ENCODE measurements at regions not wholly inside any gene's neighbourhood (a gene's known extent, or its start where the extent isn't known, plus 50 kb on each side); places are given as distances from the start of the nearest gene placed in this dataset.

GRCh38 chr20:39576771-39577170, 614.6 kb downstream of the DHX35 start:
- peak; percentile 5 for DNase-seq (ENCODE audit: low read depth)

DNA sequence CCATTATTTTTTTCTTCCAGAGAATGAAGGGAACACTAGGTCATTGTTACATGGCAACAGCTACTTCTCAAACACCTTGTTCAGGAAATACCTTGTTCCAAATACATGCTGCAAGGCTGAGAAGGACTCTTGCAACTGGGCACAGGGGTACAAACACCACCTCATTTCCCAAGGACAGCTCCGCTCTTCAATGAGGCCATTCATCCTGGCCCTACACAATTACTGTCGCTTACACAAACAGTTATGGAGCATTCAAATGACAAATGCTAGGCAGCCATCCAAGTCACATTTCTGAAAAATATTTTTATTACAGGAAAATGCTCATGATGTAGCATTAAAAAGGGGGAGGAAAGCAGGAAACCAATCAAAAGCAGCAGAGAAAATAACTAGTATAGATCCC, 611.9 kb downstream of the DHX35 start:
- no peak for DNase-seq (ENCODE audit: low read depth)

DNA sequence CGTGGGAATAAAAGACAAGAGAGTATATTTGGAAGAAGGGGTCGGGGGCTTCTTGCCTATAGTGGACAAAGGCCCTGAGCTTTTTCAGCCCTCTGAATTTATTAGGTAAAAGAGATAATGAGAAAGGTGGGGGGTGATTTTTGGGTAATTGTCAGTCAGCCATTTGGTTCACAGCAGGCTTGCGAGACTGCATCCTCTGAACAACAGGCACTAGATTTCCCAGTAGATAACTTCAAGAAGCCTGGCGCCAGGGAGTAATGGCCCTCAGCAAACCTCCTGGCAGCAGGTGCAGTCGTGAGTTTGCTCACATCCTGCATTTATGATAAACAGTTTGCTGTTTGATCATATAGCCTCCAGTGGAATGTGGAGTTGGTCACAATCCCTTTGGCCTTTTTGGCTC, 609.0 kb downstream of the DHX35 start:
- DNase-seq (ENCODE audit: low read depth), result no peak

DNA sequence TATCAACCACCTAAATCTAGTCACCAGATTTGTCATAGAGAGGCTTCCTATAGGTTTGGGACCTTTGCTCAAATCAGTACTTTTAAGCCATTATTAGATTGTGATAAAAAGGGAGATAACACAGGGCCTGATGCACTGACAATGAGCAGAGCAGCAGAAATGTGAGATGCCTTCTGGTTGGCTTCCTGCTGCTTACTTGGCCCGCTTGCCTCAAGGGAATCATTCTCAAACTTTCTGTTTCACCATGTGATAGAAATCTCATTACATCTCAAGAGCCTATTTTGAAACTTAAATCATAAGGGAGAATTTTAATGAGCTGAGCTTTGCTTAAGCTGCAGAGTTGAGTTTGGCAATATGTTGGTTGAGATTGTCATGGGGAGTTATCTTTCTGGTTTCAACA, 606.0 kb downstream of the DHX35 start:
- DNase-seq (ENCODE audit: low read depth), result no peak

- DNase-seq (ENCODE audit: low read depth), result no peak
Measured at GRCh38 chr20:39563349-39563748, 601.2 kb downstream of the DHX35 start.

DNA sequence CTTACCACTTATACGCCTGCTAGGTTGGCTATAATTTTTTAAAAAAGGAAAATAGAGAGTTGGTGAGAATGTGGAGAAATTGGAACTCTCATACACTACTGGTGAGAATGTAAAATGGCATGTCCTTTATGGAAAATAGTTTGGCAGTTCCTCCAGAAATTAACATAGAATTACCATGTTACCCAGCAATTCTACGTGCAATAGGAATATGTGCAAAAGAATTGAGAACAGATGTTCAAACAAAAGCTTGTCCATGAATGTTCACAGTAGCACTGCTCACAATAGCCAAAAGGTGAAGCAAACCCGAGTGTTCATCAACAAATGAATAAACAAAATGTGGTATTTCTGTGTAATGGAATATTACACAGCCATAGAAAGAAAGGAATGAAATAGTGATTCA, 592.2 kb downstream of the DHX35 start:
- DNase-seq (ENCODE audit: low read depth), result no peak

- DNase-seq (ENCODE audit: low read depth), result no peak
Measured at GRCh38 chr20:39553120-39553519, 591.0 kb downstream of the DHX35 start.

- DNase-seq (ENCODE audit: low read depth), result no peak
Measured at GRCh38 chr20:39549733-39550132, 587.6 kb downstream of the DHX35 start.

DNA sequence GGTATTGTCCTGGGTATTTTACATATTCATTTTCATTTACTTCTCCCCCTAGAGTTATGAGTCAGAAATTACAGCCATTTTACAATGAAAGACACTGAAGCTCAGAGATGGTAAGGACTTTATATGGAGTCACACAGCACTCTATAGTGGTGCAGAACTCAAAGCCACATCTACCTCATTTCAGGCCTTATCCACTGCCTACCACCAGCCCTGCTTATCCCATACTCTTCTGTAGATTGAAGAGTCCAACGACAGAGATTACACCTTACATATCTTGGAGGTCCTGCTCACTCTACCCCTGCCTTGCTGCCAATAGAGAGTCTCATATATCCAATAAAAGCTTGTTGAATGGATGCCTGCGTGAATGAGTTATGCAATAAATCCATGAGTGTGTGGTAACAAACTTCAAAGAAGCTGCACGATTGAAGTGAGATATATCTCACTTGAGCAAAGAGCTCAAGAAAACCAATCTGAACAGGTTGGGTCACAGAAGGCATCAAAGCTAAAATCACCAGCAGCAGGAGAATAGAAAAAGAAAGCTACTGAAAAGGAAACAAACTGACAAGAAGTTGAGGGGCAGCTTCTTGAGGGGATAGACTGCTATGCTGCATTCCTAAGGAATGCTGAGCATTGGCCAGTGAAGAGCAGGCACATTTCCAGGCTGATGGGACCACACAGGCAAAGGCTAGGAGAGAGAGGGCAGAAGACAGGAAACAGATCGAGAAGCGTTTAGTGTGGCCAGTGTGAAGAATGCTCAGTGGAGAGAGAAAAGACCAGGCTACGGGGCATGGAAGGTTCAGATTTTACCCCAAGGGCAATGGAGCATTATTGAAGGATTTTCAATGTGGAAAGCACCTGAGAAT, 585.6 kb downstream of the DHX35 start:
- DNase-seq (ENCODE audit: low read depth), result no peak

GRCh38 chr20:39541136-39541803, 579.1 kb downstream of the DHX35 start:
- DNase-seq (ENCODE audit: low read depth), result no peak

DNA sequence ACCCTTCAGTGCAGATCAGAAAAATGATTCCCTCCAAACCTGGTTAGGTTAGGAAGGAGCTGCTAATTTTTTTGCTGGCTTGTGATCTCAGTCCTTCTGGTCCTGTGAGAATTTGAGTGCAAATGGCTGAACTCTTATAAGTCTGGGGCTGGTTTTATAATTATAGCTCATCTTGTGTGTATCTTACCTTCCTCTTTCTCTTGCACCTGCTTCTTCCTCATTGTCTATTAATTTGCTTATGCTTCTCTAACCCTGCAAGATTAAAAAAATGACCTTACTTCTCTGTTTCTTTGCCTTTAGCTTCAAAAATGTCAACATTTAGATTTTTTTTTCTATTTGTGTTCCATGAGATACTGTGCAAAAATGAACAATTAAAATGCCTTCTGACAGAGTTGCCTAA, 576.2 kb downstream of the DHX35 start:
- no peak for DNase-seq (ENCODE audit: low read depth)

DNA sequence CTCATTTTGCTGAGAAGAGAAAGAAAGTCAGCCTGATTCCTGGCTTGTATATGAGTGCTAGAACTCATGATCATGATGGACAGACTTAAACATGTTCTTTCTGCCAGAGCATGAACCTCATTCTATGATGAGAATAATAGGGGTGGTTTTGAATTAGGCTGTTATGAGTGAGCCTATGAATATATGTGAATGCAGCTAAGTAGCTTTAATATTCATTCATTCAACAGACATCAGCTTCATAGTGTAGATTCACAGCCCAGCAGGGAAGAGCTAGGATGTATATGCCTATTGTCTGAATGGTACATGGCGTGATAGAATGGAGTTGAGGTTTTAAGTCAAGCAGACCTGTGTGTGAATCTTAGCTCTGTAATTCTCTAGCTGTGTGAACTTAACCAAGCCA, 573.2 kb downstream of the DHX35 start:
- DNase-seq (ENCODE audit: low read depth), result no peak

DNA sequence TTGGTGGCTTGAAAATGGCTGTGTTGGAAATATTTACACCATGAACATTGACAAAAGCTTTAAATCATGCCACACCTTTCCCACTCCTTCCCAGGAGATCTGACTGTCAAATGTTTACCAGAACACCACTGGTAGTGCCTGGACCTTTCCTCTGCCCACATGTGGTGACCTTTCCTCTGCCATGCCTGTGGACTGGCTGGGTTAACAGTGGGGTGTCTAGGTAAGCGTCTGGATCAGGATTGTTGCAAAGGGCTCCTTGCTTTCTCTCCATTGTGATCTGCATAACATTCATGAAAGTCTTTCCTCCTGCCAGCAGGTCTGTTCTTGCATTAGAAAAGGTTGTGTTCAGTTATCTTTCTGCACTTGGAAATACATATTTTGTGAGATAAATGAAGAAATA, 572.7 kb downstream of the DHX35 start:
- no peak for DNase-seq (ENCODE audit: low read depth)

GRCh38 chr20:39533858-39534257, 571.7 kb downstream of the DHX35 start:
- peak; percentile 59 for DNase-seq (ENCODE audit: low read depth)

GRCh38 chr20:39532205-39532604, 570.1 kb downstream of the DHX35 start:
- peak; percentile 29 for DNase-seq (ENCODE audit: low read depth)

DNA sequence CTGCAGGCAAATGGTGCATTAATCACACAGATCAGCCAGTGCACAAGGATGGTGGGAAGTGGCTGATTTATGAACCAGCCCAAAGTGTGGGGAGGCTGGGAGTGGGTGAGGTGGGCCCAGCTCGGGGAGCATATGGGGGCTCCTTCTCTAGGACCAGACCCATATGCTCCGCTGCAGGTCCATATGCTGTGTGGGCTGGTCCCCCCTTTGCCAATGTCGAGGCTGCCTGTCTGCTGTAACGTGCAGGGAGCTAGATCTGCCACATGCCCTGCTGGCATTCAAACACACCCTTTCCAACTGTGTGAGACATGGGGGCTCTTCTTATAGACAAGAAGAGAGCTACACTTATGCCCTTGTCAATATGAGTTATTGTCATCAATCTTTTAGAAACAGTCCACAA, 566.3 kb downstream of the DHX35 start:
- no peak for DNase-seq (ENCODE audit: low read depth)

GRCh38 chr20:39524371-39524911, 562.3 kb downstream of the DHX35 start:
- peak; percentile 58 for DNase-seq (ENCODE audit: low read depth)

GRCh38 chr20:39523405-39523804, 561.3 kb downstream of the DHX35 start:
- no peak for DNase-seq (ENCODE audit: low read depth)

- DNase-seq (ENCODE audit: low read depth), result no peak
Measured at GRCh38 chr20:39518654-39519053, 556.5 kb downstream of the DHX35 start.

DNA sequence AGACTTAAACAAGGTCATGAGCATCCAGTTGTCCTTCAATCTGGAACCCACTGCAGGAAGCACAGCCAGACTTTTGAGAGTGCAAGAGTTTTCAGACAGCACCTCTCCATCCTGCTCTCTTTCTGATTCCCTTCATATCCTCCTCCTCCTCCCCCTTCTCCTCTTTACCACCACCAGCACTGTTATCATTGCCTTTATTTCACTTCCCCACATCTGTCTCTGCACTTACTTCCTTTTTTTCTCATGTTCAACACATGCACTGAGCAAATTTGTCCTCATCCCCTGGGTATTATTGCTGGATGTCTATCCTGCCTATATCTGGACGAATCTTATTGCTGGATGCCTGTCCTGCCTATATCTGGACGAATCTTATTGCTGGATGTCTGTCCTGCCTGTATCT, 554.8 kb downstream of the DHX35 start:
- DNase-seq (ENCODE audit: low read depth), result no peak

DNA sequence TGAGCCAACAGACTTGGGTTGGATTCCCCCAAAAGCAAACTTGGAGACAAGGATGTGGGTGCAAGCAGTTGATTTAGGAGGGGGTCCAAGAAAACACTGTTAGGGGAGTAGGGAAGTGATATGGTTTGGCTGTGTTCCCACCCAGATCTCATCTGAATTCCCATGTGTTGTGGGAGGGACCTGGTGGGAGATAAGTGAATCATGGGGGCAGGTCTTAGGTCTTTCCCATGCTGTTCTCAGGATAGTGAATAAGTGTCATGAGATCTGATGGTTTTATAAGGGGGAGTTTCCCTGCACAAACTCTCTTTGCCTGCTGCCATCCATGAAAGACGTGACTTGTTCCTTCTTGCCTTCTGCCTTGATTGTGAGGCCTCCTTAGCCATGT, 542.6 kb downstream of the DHX35 start:
- no peak for DNase-seq (ENCODE audit: low read depth)

DNA sequence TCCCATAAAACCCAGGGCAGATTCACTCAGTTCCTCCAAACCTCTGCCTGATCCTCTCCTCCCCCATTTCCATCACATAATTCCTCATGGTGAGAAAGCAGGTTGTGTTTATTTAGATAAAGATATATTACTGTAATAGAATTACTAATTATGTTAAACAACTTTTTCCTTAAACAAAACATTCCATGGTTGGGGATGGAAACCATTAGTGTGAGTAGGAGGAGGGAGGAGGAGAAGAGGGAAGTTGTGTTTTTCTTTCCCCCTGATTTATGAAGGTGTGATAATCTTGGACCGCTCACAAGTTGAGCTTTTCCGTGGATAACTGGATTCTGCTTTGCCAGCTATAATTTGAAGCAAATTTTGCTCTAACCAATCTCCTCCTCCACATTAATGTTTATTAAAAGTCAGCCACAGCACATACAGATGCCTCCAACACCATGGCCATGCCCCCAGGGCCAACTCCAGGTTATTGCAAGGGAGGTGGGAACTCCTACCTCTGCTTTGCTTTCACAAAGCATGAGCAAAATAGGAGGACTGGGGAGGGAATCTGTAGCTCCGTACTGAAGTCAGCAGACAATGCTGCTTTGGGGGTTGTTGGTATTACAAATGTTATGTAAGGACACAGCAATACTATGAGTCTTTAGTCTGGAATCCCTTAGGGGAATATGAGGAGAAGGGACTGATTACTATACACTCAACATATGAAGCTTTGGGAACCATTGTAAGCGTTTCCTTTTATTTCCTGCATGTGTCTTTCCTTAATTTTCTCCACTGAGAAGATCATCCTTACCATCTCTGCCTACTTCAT, 542.0 kb downstream of the DHX35 start:
- DNase-seq (ENCODE audit: low read depth), result peak; percentile 22
